GM19372 (cell line): ENCODE measurements at regions not wholly inside any gene's neighbourhood (a gene's known extent, or its start where the extent isn't known, plus 50 kb on each side); places are given as distances from the start of the nearest gene placed in this dataset.
A peak's percentile ranks its signal among the peaks of the same experiment; 100 is the strongest.
"Not testable (repeated sequence)": the region's sequence is repeated elsewhere in the genome, so short reads cannot be mapped to it uniquely, and the experiment has no call there.

Experiments
- ATAC-seq: cut with Tn5 transposase; IDR thresholded peaks from one replicate; pipeline ENCODE4 v1.9.1; 2021; ENCODE audit warnings: mild to moderate bottlenecking, low read depth, moderate library complexity; ENCODE audit not compliant: unreplicated experiment

DNA sequence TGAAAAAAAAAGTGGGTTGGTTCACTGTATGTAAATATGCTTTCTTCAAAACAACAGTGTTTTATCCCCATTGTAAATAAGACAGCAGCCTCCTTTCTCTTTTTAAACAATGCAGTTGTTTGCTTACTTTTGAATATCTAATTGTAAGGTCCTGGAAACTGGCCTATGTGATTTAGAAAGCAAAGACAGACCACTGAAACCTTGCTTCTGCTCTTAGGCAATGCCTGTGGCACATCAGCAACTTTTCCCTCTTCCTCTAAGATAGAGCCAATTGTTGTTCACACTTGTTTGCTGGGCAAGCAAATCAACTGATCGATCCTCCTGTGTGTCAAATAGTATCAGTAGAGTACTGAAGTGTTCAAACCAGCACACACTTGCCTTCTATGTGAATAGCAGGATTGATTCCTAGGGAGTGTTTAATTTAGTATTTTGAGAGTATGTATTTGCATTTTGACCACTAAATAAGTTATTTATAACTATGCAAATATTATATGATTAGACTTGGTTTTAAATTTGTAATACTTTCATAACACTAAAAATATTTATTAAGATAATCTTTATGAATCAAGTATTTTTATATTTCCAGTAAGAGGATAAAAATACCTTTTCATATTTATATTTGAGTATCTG lies 55.4 kb upstream of the GRPR start:
- ATAC-seq, result no peak

DNA sequence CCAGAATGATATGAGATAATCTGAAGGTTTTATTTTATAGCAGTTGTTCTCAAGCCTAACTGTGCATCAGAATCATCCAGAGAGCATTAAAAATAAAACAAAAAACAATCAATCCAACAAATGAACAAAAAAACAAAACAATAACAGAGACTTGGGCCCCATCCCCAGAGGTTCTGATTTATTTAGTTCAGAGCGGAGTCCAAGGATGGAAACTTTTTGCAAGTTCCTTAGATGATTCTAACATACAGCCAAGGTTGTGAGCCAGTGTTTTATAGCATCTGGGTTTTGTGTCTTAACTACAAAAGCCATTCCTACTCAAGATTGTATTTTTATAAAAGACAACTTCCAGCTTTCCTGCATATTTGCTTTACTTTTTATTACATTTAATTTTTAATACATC lies 59.4 kb upstream of the GRPR start:
- no peak for ATAC-seq

DNA sequence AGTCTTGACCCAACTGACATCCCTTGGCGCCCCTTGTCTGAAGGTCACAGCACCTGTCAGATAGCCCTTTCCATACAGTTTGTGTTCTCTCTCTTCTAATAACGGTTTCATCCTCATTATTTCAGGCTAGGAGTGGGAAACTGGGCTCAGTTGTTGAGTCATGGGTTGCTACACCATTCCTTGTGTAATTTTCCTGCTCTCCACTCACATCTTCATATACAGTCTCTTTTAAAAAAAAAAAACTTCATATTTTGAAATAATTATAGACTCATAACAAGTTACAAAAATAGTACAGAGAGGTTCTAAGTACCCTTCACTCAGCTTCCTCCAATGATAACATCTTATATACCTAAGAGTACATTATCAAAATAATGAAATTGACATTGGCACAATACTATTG lies 60.2 kb upstream of the GRPR start:
- no peak for ATAC-seq

DNA sequence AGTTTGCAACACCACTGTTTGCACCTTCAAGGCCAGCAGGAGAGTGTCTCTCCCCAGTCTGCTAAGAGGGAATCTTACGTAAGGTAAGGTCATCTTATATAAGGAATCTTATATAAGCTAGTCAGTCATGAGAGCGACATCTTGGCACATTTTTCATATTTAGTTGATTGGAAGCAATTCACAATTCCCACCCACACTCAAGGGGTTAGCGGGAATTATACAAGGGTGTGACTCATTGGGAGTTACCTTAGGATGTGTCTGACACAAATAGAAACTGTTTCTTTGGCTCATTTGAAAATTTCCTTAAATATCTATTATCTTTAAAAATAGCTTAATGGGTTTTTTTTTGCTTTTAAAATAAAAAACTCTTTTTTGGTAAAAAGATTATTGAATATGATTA lies 62.1 kb upstream of the GRPR start:
- no peak for ATAC-seq

DNA sequence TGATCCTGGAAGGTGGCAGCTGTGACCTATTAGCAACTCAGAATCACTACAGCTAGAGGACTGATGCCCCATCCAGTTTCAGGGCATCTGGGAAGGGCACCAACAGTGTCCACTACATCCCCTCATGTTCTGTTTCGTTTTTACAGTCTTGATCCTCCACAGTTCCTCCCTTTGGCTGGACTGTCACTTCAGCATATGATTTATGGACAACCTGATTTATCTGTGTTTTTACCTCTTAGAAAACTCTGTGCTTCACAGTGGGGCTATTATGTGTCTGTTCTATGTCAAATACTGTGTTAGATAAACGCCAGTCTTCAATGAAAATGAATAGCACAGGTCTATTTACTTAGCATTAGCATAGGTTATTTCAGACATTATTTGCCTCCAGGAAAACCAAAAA lies 63.1 kb upstream of the GRPR start:
- ATAC-seq, result no peak

DNA sequence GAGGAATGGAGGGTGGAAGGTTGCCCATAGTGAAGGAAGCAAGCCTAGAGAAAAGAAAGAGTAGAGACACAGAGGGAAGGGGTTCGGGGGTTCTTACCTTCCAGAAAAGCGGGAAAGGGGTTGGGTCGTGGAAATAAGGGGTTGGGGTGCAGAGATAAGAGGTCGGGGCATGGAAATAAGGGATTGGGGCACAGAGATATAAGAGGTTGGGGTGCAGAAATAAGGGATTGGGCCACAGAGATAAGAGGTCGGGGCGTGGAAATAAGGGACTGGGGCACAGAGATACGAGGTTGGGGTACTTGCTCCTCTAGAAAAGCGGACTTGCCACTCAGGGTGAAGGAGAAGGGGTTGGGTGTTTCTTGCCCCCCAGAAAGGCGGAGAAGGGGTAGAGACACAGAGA lies 74.2 kb upstream of the GRPR start:
- ATAC-seq, result not testable (repeated sequence)

DNA sequence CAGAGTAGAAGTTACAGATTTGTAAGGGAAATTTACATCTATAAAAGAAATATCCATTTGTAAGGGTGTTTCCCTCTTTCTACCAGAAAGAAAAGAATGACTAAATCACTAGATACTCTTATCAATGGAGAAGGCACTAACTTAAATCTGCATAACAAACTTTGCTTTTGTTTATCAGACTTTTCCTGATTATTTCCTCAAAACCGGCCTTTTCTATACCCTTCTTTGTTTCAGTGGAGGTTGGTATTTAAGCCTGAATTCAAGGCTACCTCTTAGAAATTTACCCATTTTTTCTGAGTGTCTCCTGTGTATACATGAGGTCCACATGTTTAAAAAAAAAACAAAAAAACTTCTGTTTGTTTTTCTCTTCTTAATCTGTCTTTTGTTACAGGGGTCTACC lies 80.4 kb upstream of the GRPR start:
- ATAC-seq, result no peak

DNA sequence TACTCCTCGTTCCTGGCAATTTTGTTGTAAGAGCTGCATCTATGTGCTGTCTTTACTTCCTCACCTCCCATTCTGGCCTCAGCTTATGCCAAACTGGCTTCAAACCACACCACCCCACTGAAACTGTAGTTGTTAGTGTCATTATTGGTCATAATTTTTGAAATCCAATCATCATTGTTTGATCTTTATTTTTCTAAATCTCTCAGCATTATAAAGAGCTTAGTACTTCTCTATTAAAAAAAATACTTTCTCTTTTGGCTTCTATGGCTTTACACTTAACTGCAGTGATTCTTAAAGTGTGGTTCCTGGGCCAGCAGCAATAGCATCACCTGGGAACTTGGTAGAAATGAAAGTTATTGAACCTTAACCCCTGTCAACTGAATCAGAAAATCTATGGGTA lies 83.5 kb upstream of the GRPR start:
- ATAC-seq, result no peak

DNA sequence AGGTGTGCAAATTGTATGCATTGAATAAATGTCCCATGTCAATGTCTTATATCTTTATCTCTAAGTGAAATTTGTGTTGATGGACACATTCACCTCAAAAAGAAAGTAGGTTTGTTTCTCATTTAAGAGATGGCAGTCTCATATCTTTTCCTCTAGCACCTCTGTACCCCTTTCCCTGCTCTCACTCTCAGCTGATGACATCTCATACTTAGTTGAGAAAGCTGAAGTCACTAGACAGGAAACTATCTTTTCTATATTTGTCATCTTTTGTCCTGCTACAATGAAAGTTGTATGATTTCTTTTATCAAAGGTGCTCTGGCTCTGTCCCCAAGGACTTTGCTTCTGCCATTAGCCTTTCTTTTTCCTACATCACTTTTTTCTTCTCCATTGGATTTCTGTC lies 84.0 kb upstream of the GRPR start:
- no peak for ATAC-seq

DNA sequence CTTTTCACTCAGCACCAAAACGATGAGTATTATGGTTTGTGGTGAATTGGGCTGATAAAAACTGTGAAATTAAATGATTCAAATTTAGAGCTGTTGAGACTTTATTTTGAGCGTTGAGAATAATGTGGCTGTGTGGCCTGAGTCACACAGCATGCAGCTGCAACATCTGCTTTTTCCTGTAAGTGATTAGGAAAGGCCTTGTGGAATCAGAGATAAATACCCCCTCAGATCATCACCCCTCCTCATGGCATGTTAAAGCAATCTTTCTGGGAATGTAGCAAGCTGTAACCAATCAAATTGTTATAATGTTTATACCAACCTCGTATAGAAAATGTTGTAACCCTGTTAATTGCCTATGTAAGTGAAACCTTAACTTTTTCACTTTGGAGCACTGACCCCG lies 90.0 kb upstream of the GRPR start:
- no peak for ATAC-seq

DNA sequence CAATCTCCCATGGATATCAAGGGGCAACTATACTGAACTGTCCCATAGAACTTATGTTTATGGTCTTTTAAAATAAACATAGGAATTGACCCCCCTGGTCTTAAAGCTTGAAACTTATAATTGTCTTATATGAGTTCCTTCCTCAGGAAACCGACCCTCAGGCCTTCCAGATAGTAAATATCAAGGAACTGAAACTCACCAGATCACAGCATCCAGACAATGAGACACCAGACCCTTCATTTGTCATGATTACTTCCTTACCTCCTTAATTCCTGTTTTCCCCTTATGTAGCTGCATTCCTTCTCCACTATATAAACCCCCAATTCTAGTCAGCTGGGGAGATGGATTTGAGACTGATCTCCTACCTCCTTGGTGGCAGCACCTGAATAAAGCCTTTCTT lies 94.8 kb upstream of the GRPR start:
- ATAC-seq, result no peak

DNA sequence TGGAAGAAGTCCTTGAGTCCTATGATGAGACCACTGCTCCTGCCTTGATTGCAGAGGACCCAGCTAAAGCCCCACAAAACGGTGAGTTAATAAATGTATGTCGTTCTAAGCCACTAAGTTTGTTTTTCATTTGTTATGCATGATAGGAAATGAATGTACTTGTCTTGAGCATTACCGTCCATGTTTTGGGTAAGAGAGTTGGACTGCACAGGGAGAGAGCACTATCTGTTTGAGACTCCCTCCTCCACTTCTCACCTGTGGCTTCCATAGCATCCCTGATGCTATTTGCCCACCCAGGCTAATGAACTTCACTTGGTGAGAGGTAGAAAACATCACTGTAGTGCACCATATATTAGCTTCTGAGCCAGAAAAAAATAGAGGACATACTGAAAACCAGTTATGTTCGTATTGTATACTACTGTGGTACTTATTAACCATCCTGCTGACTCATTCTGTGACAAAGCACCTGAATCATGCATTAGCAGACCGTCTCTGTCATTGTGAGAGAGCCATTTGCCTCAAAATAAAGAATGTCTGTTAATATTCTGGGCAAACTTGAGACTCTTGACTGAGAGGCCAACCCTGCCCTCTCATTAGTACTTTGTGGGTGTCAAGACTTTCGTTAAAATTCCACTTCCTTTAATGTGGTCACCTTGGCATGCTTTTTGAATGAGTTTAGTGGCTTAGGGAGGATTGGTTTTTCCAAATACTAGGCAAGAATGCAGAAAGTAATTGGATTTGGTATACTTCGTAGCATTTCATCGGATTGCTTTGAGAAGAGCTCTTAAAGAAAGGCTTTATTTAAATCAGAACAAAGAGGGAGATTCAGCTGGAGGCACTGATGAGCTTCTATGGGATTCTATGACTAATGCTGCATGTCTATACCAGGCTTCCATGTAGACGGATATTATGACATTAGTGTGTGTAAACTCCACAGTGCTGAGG lies 99.3 kb upstream of the GRPR start:
- peak; percentile 92 for ATAC-seq

DNA sequence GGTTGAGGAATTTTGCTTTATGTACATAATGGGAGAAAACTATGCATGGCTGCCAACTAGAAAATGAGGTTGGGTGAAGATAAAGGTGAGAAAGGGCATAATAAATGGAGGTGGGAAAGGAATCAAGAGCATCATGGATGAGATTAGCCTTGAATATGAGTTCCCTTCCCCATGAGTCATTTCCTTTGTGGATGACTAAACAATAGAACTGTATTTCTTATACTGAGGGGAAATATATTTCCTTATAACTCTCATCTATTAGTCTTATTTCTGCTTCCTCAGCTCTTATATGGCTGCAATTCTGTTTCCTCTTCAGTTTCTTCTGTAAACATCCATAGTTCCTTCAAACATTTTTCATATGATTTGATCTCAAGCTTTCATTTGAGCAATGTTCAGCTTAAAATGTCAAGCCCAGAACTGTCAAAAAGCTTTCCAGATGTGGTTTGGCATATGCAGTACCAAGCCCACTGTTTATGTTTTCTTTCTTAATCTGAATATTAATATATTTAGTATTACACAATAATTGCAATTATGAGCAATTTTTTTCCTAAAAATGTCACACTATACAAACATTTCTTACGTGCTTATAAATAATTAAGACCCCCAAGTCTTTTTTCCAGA lies 100.7 kb upstream of the GRPR start:
- no peak for ATAC-seq

DNA sequence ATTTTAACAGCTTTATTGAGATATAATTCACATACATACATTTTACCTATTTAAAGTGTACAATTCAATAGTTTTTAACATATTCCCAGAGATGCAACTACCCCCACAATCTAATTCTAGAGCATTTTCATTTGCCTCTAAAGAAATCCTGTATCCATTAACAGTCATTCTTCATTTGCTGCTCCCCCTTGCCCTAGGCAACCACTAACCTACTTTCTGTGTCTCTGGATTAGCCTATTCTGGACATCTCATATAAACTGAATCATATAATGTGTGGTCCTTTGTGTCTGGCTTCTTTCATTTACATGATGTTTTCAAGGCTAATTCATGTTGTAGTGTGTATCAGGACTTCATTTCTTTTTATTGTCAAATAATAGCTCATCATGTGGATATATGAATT lies 105.1 kb upstream of the GRPR start:
- ATAC-seq, result no peak

DNA sequence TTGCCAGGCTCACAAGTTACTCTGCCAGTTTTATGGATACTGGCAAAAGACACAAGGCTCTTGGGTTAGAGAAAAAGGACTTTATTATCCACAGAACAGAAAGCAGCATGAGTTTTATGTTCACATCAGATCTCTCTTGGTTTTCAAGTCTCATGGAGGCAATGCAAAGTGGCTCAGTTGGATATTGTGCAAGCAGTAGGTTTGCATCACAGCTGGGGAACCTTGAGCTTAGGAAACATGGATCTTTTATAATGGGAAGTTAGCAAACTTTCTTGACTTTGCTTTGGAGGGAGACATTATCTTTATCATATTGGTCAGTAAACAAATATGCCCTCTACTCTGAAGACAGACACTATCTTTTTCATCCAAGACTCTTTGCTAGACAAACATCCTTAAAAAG lies 109.2 kb upstream of the GRPR start:
- no peak for ATAC-seq

DNA sequence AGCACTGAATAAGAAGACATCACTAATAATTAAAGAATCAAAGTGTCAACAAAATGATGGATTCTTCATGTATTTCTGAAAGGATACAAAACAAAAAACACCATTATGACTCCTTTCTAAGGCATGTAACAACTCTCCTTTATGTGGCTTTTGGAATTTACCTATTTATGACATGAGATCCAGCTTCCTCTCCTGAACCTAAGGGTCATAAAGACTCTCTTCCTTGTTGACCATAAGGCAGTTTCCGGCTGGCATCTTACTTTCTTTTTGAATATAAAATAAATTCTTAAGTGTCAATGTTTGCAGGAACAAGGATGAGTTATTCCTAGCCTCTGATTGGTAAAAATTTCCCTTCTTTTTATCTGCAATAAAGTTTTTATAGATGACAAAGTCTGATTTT lies 111.1 kb upstream of the GRPR start:
- no peak for ATAC-seq

DNA sequence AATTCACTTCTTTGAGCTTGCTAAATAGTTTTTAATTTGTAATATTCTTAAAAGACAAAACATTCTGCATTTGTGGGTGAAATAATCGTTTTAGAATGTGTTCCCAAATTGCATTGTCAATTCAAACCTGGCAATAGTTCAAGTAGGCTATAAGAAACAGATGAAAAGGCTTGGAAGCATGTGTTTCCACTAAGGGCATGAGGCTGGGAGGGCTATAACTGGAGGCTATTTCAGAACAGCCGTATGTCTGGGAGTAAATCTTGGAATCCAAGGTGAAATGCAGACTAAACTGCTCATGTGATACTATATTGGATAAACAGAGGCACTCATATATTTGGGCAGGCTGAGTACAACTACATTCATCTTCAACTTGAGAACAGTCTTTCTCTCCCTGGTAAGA lies 117.4 kb upstream of the GRPR start:
- ATAC-seq, result no peak

DNA sequence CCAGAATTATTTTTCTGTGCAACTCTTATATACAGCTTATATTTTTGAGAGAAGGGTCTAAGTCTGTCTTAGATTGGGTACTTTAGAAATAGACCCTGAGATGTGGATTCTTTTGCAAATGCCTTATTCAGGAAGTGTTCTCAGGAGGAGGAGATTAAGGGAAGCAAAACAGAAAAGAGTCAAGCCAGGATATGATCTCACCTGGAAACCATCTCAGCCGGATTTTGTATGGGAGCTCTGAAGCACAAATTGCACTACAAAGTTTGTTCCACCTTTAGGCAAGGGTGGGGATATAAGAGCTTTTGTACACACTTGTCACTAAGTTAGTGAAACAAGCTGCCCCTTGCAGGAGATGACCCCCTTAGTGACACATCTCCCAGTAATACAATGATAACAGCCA lies 121.2 kb upstream of the GRPR start:
- ATAC-seq, result no peak

DNA sequence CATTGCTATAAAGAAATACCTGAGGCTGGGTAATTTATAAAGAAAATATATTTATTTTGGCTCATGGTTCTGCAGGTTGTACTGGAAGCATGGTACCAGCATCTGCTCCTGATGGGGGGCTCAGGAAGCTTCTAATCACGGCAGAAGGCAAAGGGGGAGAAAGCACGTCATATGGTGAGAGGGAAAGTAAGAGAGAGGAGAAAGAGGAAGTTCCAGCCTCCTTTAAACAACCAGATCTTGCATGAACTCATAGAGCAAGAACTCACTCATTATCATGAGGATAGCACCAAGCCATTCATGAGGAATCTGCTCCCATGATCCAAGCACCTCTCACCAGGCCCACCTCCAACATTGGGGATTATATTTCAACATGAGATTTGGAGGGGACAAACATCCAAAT lies 125.0 kb upstream of the GRPR start:
- no peak for ATAC-seq

DNA sequence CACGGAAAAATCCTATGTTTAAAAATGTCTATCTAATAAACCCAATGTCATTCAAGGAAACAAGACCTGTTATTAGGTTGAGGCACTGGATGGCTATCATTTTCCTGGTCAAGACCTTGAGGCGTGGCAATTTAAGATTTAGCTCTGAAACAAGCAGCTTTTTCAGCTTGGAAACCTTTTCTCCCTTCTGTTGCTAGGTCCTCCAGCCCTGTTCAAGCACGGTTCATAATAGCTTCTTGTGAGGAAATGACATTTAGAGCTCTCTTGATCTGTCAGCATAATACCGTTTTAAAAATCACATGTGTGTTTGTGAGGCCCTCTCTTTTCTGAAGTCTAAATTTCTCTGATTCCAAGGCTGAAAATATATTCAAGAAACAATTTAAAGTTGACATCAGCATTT lies 133.6 kb upstream of the GRPR start:
- ATAC-seq, result no peak

DNA sequence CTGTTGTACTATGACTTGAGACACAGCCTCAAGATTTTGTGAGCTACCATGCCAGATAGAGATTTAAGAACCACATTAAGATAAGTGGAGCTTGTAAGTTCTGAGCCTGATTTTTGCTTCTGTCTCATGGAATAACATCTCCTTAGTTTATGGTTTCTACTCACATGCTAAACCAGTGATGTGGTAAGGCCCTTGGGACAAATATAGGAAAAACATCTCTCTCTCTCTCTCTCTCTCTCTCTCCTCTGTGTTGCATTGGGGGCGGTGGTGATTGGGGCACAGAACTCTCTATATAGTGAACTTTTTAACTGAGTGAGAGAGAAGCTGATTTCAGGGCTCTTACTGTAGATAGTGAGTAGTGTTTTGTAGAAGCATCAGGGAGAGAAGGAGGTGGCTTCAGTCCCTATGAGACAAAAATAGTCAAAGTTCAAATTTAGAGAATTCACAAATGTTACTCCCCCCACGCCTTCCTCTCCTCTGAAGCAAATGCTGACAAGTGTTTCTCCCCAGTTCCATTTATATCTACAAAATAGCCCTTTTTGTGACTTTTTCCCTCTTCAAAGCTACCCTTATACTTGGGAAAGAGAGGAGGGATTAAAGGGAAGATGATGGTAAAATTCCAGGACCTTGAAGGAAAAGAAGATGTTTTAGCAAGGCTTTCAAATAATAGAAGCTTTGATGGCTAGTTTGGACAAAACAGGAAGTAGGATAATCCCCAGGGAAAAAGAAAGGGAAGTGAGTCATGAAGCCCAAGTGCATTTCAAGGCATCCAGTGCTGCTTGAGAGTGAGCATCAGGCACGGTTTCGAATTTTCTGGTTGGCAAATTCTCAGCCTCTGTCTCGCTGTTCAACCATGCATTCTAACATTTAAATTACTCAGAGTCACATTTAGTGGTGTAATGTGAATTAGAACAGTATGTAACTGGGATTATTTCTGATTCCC lies 134.3 kb upstream of the AP1S2 start:
- no peak for ATAC-seq
